ENCODE measurements at regions not wholly inside any gene's neighbourhood (a gene's known extent, or its start where the extent isn't known, plus 50 kb on each side); places are given as distances from the start of the nearest gene placed in this dataset.
"Not testable (repeated sequence)": the region's sequence is repeated elsewhere in the genome, so short reads cannot be mapped to it uniquely, and the experiment has no call there.

DNA sequence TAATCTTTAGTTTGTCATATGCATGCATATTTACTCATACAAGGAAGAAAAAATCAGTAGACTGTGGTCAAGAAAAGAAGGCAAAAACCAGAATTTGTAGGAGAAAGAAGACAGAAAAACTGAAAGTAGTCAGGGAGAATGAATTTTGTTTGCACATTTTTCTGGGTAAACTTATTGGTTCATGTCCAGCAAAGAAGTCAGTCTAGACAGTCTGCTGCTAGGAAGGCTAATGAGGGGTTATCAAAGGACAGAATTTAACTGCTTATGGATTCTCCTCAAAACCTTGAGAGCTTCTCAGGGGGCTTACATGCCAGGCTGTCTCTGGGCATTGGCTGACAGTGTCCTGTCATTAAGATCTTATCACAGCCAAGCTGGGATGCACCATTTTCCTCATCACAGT lies 293.9 kb downstream of the RPAP3 start:
- DNase-seq (ENCODE audit: low read depth, low spot score) = peak; percentile 38

DNA sequence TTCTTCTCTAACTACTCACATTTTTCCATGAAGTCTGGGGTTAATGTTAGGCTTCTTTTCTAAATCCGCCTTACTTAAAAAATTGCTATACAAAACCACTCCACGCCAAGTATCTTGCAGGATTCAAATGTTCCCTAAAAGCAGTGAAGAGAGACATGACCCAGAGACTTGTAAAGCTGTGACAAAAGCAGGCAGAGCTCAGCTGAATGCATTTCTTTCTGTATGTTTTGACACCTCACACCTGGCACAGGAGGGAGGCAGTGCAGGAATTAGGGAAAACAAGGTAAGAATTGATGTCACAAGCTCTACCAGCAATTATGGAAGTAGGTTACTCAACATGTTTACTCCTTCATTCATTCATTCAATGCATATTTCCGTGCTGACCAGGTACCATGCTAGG lies 295.0 kb downstream of the RPAP3 start:
- DNase-seq (ENCODE audit: low read depth, low spot score) = no peak

DNA sequence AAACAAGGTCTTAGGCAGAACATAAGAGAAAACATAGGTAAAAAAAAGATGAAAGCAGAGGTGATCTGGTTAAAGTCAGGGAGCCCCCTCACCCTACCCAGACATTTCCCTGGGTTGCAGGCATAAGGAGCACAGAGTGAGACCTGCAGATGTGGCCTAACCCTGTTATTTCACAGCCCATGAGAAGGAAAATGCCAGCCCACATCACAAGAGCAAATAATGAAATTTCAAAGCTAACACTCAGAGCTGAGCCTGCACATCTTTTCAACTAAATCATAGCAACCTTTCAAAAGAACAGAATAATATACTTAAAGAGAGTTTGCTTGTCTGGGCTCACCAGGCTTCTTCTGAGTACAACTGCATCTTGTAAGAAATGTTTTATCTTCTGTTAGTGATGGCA lies 295.4 kb downstream of the RPAP3 start:
- no peak for DNase-seq (ENCODE audit: low read depth, low spot score)

DNA sequence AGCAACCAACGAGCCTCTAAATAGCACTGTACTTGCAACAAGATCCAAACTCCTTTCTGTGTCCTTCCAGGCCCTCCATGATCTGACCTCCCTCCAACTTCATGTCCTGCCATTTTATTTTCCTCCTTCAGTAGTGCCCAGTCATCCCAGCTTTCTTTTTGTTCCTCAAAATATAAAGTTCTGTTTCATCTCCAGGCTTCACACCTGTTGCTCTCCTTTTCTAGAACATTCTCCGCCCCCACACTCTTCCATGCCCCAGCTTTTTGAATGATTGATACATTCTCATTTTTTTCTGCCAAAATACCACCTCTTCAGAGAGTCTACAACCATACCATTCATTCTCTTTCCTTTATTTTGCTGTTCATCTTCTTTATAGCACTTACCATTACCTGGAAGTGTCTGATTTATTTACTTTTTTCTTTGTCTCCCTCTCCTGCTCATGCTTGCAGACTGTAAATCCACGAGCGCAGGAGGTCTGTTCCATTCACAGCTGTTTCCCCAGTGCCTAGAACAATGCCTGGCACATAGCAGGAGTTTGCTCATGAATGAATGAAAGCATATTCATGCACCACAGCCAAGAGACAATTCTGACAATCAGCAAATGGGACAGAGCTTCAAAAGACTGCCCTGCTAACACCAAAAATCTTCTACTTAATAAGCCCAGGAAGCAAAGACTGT lies 296.4 kb downstream of the RPAP3 start:
- no peak for DNase-seq (ENCODE audit: low read depth, low spot score)

DNA sequence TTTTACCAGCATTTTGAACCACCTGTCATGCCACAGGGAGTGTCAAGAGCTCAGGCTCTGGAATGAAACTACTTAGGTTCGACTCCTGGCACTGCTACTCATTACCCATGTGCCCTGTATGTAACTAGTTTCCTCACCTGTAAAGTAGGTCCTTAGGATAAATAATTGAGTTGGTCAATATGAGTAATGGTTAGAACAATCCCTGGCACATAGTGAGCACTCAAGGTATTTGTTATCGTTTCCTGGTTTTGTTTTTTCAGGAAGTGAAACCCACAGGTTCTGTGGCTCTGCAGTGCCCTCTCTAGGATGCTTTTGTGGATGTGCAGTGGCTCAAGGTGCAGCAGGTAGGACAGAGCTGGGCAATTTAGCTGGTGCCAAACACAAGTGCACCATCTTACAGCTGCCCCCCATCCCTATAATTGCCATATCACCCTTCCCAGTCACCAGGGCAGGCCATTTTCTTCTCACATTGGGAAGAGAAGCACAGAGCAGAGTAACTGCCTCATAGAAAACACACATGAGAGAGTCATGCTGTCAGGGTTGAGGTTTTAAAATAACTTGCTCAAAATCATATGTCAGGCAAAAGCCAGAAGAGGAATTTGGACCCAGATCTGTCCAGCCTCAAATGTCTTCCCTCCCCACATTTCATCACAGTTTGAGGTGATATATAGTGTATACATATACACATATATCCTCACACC lies 297.5 kb downstream of the RPAP3 start:
- no peak for DNase-seq (ENCODE audit: low read depth, low spot score)

DNA sequence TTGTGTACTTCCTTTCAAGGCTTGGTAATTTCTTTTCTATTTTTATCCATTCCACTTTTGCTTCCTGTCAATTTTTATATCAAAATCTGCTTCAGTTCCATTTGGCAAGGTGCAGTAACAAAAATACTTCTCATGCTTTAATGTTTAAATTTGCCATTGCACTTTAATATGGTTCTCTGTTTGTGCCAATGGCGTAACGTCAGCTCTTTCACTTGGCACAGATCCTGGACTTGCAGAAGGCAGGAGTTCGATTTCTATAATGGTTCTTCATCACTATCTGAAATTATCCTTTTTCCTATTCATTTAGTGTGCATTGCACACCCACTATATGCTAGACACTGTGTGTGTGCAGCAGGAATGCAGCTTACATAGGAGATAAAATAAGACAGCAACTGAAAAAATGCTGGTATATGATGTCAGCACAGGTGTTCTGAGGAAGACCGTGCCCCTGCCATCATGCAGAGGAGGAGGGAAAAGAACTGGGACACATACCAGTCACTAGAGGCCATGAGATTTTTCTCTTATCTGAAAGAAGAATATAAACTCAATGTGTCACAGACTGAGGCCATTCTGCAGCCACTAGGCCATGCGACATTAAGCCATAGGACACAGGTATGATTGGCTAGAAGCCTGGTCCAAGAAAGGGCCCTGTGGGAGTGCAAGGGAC lies 298.2 kb downstream of the RPAP3 start:
- DNase-seq (ENCODE audit: low read depth, low spot score) = no peak

DNA sequence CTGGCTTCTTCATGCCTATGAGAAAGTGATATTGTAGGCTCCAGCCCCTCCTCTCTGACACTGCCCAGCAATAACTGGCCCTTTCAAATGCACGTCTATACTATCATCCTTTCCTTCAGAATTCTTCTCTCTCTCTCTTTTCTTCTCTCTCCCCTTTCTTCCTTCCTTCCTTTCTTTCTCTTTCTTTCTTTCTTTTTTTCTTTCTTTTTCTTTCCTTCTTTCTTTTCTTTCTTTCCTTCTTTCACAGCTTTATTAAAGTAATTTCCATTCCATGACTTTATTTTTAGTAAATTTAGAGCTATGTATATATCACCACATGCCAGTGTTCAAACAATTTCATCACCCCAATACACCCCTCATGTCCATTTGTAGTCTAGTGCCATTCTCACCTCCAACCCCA lies 302.1 kb downstream of the RPAP3 start:
- DNase-seq (ENCODE audit: low read depth, low spot score) = no peak

DNA sequence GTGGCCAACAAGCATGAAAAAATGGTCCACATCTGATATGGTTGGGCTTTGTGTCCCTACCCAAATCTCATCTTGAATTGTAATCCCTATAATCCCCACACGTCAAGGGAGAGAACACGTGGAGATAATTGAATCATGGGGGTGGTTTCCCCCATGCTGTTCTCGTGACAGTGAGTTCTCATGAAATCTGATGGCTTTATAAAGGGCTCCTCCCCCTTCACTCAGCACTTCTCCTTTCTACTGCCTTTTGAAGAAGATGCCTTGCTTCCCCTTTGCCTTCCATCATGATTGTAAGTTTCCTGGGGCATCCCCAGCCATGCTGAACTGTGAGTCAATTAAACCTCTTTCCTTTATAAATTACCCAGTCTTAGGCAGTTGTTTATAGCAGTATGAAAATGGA lies 304.6 kb downstream of the RPAP3 start:
- not testable (repeated sequence) for DNase-seq (ENCODE audit: low read depth, low spot score)

DNA sequence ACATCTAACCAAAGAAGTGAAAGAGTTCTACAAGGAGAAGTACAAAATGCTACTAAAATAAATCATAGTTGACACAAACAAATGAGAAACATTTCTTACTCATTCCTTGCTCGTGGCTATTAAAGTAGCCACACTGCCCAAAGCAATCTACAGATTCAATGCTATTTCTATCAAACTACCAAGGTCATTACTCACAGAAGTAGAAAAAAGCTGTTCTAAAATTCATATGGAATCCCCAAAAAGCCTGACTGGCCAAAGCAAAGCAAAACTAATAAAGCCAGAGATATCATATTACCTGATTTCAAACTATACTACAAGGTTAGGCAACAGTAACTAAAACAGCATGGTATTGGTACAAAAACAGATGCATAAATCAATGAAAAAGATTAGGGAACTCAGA lies 305.6 kb downstream of the RPAP3 start:
- no peak for DNase-seq (ENCODE audit: low read depth, low spot score)

DNA sequence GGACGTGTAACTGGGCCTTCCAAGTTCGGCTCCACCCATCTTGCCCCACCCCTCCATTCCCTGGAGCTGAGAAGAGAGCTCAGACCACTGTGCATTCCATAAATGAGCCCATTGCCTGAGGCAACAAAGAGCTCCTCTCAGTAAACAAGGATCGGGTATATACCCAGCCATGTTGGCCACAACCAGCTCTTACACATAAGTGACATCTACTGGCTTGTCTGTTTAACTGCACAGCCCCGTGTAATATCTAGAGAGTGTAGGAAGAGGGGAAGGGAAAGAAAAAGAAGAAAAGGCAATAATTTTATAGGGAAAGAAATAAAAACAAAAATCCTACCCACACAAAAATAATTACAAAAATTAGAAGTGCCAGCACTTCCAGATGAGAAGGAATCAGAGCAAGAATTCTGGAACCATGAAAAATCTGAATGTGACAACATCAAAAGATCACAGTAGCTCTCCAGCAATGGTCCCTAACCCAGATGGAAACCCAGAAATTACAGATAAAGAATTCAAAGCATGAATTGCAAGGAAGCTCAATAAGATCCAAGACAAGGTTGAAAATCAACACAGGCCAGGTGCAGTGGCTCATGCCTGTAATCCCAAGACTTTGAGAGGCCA lies 308.1 kb downstream of the RPAP3 start:
- peak; percentile 50 for DNase-seq (ENCODE audit: low read depth, low spot score)

DNA sequence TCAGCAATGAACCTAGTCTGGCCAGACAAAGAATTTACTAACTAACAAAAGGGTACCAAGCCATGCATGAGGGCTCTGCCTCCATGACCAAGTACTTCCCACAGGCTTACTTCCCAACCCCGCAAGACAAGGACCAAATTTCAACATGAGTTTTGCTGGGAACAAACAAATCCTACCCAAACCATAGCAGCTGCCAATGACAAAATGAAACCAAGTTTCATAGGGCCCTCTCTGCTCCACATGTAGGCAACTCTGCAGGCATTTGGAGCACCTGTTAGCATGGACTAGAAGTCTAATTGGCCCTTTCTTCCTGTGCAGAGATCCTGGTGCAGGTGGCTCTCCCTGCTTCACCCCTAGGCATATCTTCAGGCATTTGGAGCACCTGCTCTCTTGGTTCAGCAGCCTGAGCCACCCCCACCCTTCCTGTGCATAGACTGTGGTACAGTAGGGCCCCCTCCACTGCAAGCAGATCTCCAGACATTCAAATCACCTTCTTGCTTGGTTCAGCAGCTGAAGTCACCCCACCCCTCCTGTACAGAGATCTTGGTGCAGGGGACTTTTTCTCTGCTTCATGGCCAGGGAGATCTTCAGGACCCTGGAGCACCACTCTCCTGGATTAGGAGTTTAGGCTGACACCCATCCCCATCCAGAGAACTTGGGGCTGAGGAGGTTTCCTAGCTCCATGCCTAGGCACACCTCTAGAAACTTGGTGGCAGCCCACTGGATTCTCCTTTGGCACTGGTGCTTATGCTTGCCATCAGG lies 308.7 kb downstream of the RPAP3 start:
- no peak for DNase-seq (ENCODE audit: low read depth, low spot score)

DNA sequence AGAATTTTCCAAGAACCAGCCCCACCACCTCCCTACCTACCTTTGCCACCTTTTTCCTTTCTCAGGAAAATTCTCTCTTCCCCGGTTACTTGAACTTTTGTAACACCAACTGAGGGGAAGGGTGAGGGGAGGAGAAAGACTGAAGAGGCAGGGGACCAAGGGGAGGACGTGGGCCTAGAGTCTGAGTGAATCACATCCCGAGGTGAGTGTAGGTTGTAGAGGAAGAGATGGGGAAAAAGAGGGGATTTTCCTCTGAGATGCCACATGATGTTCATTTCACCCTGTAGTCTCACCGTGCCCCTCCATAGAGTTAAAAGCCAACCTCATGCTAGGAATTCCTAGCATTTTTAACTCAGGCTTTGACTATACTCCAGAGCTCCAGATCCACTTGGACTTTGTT lies 311.8 kb downstream of the RPAP3 start:
- DNase-seq (ENCODE audit: low read depth, low spot score) = peak; percentile 26

DNA sequence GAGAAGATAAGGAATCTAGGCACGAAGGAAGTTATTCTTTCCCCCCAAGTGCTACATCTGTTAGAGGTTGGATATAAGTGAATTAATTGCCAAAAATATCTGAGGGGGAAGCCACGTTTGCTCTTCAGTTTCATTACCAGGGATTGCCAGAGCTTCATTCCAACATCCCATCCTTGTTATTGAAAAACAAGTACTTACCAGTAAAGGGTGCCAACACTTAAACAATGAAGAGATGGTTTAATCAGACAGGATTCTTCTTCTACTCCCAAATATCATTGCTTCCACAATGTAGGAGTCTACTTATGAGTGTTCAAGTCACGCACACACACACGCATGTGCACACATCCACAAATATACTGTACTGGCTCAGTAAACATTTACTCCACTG lies 312.4 kb downstream of the RPAP3 start:
- no peak for DNase-seq (ENCODE audit: low read depth, low spot score)

DNA sequence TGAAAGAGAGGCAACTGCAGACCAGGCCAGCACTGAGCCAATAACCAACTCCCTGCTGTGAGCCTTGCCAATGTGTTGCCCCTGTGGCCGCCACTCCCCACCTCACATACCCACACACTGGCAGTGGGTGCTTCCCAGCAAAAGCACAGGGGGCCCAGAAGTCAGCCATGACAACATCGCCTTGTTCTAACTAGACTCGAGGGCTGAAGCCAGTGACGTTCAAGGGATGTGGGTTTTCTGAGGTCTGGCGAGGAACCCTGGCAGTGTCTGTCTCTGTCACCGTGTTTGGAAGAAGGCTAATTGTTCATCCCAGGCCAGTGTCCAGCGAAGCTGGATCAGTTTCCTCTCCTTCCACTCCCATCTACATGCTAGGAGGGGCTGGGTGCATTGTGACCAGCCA lies 311.8 kb upstream of the AMIGO2 start:
- DNase-seq (ENCODE audit: low read depth, low spot score) = no peak

DNA sequence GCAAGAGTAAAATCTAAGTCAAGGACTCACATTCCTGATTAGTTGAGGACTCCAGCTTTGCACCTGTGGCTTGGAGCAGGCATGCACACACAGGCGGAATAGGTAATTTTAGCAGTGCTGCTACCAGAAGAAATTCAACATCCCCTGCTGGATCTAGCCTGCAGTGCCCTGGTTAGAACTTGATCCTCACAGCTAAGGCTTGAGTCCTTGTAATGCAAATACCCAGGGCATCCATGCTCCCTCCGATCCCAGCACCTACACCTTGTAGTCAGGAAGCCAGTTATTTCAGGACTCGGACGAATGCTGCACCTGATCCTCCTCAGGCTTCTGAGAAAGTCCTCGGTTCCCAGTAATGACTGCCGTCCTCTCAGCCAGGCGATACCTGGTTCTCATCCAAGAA lies 309.0 kb upstream of the AMIGO2 start:
- DNase-seq (ENCODE audit: low read depth, low spot score) = no peak

DNA sequence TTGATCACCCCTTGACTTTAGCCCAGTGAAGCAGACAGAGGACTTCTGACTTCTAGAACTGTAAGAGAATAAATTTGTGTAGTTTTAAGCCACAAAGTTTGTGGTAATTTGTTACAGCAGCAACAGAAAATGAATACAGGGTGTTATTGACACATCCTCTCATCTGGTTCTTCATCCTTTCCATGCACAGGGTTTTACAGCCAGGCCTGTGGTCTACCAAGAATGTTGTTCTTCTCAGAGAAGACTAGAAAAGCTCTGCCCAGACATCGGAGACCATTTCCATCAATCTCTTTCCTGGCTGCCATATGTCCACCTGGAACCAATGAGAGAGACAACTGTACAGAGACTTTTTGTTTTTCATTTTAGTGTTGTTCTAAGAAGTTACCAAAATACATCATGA lies 308.2 kb upstream of the AMIGO2 start:
- DNase-seq (ENCODE audit: low read depth, low spot score) = no peak

DNA sequence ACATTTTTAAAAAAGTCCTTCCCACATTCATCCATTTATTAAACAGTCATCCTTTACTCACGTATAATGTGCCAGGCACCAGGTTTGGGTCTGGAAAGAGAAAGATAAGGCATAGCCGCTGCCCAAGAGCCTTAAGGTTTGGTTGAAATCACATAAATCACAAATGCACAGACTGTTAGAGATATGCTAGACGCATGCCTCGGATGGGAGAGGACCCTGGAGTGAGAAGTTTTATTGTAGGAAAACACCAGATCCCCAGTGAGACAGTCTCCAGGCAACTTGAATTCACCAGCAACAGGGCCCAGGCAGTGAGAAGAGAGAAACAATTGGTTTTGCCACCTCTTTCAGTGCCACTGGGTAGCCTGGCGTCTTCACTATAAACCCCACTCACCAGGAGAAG lies 305.9 kb upstream of the AMIGO2 start:
- DNase-seq (ENCODE audit: low read depth, low spot score) = no peak

DNA sequence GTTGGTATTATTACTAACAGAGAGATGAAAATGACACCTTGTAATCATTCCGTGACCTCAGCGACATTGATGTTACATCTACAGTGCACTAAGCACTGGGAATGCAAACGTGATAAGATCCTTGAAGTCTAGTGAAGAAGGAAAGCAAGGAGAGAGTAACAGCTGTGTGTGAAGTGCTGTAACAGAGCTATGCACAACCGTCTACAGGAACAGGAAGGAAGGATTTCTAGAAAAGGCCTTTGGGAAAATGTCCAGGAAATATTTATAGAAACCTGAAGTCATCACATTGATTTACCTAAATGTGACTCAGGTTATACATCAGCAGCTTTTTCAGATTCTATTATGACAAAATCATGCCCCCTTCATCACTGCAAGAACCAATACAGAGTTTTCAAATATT lies 304.2 kb upstream of the AMIGO2 start:
- DNase-seq (ENCODE audit: low read depth, low spot score) = no peak

DNA sequence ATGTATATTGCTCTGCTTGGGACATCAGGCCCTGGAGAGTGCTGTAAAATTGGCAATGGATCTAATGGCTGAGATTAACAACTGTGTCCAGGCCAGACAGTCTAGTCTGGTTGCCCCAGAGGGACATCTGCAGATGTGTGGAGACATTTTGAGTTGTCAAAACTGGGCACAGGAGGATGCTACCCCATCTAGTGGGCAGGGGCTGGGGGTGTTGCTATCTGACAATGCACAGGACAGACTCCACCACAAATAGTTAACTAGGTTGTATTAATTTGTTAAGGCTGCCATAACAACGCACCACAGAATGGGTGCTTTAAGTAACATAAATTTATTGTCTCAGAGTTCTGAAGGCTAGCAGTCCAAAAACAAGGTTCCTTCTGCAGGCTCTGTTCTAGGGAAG lies 302.5 kb upstream of the AMIGO2 start:
- no peak for DNase-seq (ENCODE audit: low read depth, low spot score)

DNA sequence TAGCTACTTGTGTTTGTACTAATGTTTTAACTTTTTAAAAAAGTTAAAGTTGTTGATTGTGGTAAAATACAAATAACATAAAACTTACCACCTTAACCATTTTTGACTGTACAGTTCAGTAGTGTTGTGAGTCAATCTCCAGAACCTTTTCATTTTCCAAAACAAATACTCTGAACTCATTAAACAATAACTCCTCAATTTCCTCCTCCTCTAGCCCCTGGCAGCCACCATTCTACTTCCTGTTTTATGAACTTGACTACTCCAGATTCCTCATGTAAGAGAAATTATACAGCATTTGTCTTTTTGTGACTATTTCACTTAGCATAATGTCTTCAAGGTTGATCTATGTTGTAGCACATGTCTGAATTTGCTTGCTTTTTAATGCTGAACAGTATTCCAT lies 299.1 kb upstream of the AMIGO2 start:
- no peak for DNase-seq (ENCODE audit: low read depth, low spot score)

DNA sequence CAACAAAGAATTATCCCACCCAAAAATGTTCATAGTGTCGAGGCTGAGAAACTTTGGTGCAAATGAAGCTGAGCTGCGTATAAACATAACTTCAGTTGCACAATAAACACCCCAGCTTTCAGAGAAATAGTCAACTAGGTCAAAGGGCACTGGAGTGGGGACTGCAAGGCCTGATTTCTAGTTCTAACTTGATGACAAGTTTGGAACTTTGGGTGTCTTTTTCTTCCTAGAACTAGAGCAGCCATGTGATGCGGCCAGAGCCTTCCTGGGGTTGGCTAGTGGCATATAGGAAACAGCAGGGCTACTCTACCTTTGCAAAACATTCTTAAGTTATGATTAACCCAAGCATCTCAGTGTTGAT lies 298.4 kb upstream of the AMIGO2 start:
- DNase-seq (ENCODE audit: low read depth, low spot score) = no peak
